RWPE2 (cell line): ENCODE measurements at regions not wholly inside any gene's neighbourhood (a gene's known extent, or its start where the extent isn't known, plus 50 kb on each side); places are given as distances from the start of the nearest gene placed in this dataset.

Source experiments
- ATAC-seq: fragments of 200-7000 bp; cut with Tn5 transposase; 3 replicates; pipeline ENCODE4 v1.9.1; 2021; ENCODE audit warnings: low read depth
- DNase-seq: peaks from one replicate; pipeline ENCODE4 v3.0.0-alpha.2; 2020; ENCODE audit warnings: low spot score
- H3K27ac ChIP-seq: fragments of 450-650 bp; 2 replicates; pipeline ENCODE4 v1.5.1; 2017; ENCODE audit warnings: mild to moderate bottlenecking; ENCODE audit not compliant: poor library complexity, severe bottlenecking
- H3K27me3 ChIP-seq: fragments of 250-450 bp; sonication (Bioruptor Pico); 2 replicates; pipeline ENCODE4 v1.5.1; 2021; ENCODE audit warnings: mild to moderate bottlenecking, moderate library complexity; ENCODE audit not compliant: insufficient read depth, poor library complexity, severe bottlenecking
- H3K36me3 ChIP-seq: fragments of 250-450 bp; sonication (Bioruptor Pico); 2 replicates; pipeline ENCODE4 v1.5.1; 2020; ENCODE audit warnings: low read depth, mild to moderate bottlenecking, moderate library complexity
- H3K4me1 ChIP-seq: fragments of 250-450 bp; sonication (Bioruptor Pico); 2 replicates; pipeline ENCODE4 v1.5.1; 2021; ENCODE audit warnings: mild to moderate bottlenecking, moderate library complexity; ENCODE audit not compliant: insufficient read depth, poor library complexity, severe bottlenecking
- H3K4me3 ChIP-seq: fragments of 250-450 bp; sonication (Bioruptor Pico); 2 replicates; pipeline ENCODE4 v1.5.1; 2021; ENCODE audit warnings: mild to moderate bottlenecking, moderate library complexity; ENCODE audit not compliant: severe bottlenecking
- H3K9me3 ChIP-seq: fragments of 250-450 bp; sonication (Bioruptor Pico); 2 replicates; pipeline ENCODE4 v1.5.1; 2021; ENCODE audit warnings: mild to moderate bottlenecking, moderate library complexity; ENCODE audit not compliant: severe bottlenecking
- TF ChIP-seq, protein P1 (sequence below): fragments of 450-650 bp; IDR thresholded peaks from one replicate; pipeline ENCODE4 v1.5.1; 2017; ENCODE audit warnings: mild to moderate bottlenecking, moderate library complexity; ENCODE audit not compliant: poor library complexity, severe bottlenecking

DNA sequence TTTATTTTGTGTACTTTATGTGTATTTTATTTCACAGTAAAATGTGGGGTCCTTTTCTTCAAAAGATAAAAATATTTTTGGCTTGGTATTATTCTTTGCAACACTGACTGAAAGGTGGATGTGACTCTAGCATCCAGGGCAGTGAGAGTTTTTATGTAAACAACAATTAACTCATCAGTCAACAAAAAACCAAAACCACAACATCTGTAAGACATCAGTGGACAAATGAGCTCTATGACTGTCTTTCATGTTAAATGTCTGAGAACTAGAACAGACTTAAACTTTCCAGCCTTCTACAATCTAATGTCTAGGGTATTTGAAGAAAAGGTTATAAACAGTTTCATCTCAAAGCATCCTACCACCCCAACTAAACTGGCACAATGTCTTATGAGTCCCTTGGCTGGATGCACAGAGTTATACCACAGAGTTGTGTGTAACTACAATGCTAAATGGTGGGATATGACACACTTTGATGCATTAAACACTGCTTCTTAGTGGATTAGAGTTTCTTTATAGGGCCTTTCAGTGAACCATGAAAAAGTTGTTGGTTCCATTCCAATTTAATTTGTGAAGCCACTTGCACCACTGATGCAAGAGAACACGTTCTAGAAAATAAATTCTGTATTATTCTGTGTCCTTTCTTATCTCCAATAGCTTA, 544.2 kb upstream of the KLF12 start:
- no peak overlapping the region for H3K4me3 ChIP-seq
- DNase-seq: no peak
- H3K9me3 ChIP-seq: no peaks in the 10 kb centered on the region
- TF ChIP-seq, protein P1, sequence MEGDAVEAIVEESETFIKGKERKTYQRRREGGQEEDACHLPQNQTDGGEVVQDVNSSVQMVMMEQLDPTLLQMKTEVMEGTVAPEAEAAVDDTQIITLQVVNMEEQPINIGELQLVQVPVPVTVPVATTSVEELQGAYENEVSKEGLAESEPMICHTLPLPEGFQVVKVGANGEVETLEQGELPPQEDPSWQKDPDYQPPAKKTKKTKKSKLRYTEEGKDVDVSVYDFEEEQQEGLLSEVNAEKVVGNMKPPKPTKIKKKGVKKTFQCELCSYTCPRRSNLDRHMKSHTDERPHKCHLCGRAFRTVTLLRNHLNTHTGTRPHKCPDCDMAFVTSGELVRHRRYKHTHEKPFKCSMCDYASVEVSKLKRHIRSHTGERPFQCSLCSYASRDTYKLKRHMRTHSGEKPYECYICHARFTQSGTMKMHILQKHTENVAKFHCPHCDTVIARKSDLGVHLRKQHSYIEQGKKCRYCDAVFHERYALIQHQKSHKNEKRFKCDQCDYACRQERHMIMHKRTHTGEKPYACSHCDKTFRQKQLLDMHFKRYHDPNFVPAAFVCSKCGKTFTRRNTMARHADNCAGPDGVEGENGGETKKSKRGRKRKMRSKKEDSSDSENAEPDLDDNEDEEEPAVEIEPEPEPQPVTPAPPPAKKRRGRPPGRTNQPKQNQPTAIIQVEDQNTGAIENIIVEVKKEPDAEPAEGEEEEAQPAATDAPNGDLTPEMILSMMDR: no peak
- no peak overlapping the region for H3K27ac ChIP-seq
- no peak for ATAC-seq
- H3K4me1 ChIP-seq: peaks cover 9% of the 10 kb centered on the region
- H3K36me3 ChIP-seq: no peaks in the 10 kb centered on the region
- no peaks in the 10 kb centered on the region for H3K27me3 ChIP-seq

DNA sequence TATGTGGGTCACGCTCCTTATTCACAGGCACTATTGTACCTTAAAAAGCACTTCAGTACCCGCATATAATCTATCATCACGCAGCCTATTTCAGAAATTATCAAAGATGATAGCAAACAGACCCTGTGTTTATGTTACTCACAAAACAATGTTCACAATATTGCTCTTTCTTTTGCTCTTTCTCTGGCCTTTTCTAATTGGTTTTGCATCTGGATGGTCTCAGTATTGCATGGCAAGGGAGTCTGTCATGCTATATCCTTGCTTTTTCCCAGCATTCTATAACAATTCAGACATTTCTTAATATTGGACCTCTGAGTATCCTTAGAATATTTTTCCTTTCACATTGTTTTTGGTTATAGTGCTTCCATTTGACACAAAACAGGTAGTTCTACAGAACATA, 541.8 kb upstream of the KLF12 start:
- H3K36me3 ChIP-seq: no peaks in the 10 kb centered on the region
- H3K27me3 ChIP-seq: no peaks in the 10 kb centered on the region
- H3K27ac ChIP-seq: no peak overlapping the region
- DNase-seq (no peak), ATAC-seq (no peak)
- TF ChIP-seq, protein P1: no peak
- H3K4me3 ChIP-seq: no peak overlapping the region
- H3K4me1 ChIP-seq: peaks cover 9% of the 10 kb centered on the region
- H3K9me3 ChIP-seq: no peaks in the 10 kb centered on the region

DNA sequence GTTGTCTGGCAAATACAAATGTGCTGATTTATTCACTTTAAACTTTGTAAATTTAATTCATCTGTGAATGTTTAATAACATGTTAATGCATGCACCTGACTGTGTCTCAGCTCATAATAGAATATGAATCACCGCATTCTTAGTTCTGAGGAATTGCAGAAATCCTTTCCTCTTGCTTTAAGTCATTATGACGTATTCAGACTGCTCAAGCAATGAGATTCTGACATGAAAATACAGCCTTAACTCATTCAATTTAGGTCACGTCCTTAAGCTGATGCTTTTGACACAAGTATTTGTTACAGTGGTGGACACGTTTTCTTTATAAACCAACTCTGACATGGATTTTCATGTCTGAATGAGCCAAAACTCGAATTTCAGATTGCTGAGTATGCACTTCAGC, 541.0 kb upstream of the KLF12 start:
- TF ChIP-seq, protein P1: no peak

DNA sequence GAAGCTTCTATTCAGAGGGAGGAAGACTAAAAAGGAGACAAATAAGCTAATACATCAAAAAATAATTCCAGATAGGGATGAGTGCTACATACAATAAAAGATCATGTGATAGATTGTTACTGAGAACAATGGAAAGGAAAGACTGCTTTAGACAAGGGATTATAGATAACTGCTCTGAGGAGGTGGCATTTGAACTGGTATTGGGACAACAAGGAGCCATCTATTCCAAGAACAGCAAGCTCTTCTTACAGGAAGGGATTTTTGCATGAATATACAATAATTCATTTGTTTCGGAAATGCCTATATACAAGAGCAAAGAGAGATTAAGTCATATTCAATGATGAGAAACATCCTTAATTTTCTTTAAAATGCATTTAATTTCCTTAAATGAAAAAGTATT, 540.5 kb upstream of the KLF12 start:
- H3K4me3 ChIP-seq: no peak overlapping the region
- H3K9me3 ChIP-seq: no peaks in the 10 kb centered on the region
- TF ChIP-seq, protein P1: no peak
- no peak for ATAC-seq
- no peak for DNase-seq
- H3K27me3 ChIP-seq: no peaks in the 10 kb centered on the region
- peaks cover 9% of the 10 kb centered on the region for H3K4me1 ChIP-seq
- no peaks in the 10 kb centered on the region for H3K36me3 ChIP-seq
- H3K27ac ChIP-seq: no peak overlapping the region

More for the DNA sequence above, 541.0 kb upstream of the KLF12 start:
- Histone ChIP-seq H3K27me3 (no peaks in the 10 kb centered on the region), H3K9me3 (no peaks in the 10 kb centered on the region), H3K4me1 (peaks cover 9% of the 10 kb centered on the region), H3K27ac (no peak overlapping the region), H3K4me3 (no peak overlapping the region), H3K36me3 (no peaks in the 10 kb centered on the region)
- ATAC-seq: peak; percentile 84
- DNase-seq: no peak

DNA sequence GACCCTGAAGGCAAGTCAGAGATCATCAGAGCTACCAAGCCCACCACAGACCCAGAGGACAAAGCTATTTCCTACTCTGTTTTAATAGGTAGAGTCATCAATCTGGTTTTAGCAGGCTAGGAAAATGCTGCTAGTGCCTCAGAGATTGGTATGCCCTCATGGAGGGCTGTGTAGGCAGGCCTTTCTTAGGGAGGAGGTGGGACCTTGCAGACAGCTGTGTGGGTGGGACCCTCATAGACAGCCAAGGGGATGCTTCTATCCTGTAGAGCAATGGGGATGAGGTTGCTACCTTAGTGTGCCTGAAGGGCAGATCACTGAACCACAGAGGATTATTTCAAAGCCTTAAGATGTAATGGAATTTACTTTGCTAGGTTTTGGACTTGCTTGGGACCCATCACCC, 534.9 kb upstream of the KLF12 start:
- no peak for ATAC-seq

More for the DNA sequence above, 534.9 kb upstream of the KLF12 start:
- no peaks in the 10 kb centered on the region for H3K9me3 ChIP-seq
- no peak overlapping the region for H3K27ac ChIP-seq
- no peak overlapping the region for H3K4me3 ChIP-seq
- TF ChIP-seq, protein P1: no peak
- H3K4me1 ChIP-seq: no peaks in the 10 kb centered on the region
- no peak for DNase-seq
- H3K27me3 ChIP-seq: no peaks in the 10 kb centered on the region
- no peaks in the 10 kb centered on the region for H3K36me3 ChIP-seq
